Vagina (tissue), 2 donors: ENCODE measurements at regions not wholly inside any gene's neighbourhood (a gene's known extent, or its start where the extent isn't known, plus 50 kb on each side); places are given as distances from the start of the nearest gene placed in this dataset.

Experiments used
- DNase-seq, 2 donors: peaks; one replicate each; pipeline ENCODE4 v3.0.0-alpha.2; 2017; ENCODE audit errors: extremely low spot score in 2 of 2
- H3K27ac ChIP-seq: fragments of 200-600 bp; sonication (generic); one replicate; pipeline ENCODE4 v1.5.1; 2019
- H3K27me3 ChIP-seq: fragments of 200-600 bp; sonication (generic); one replicate; pipeline ENCODE4 v1.5.1; 2019
- H3K36me3 ChIP-seq, 2 donors: fragments of 200-600 bp; sonication (generic); one replicate each; pipeline ENCODE4 v1.5.1; 2017 to 2019
- H3K4me1 ChIP-seq: fragments of 200-600 bp; sonication (generic); one replicate; pipeline ENCODE4 v1.5.1; 2019
- H3K4me3 ChIP-seq, 2 donors: fragments of 200-600 bp; sonication (generic); 1 replicate in 1 of 2; 2 replicates in 1 of 2; pipeline ENCODE4 v1.5.1; 2016 to 2019
- H3K9me3 ChIP-seq: fragments of 200-600 bp; sonication (generic); one replicate; pipeline ENCODE4 v1.5.1; 2019
- POLR2A ChIP-seq, 2 donors: fragments of 450-650 bp; IDR thresholded peaks; one replicate each; pipeline ENCODE4 v1.6.1; 2017; ENCODE audit warnings: antibody characterized with exemption in 2 of 2, mild to moderate bottlenecking in 2 of 2, moderate library complexity in 2 of 2
- POLR2AphosphoS5 ChIP-seq, 2 donors: sonication (generic); formaldehyde crosslinking; IDR thresholded peaks; one replicate each; pipeline ENCODE4 v1.9.0; 2017; ENCODE audit warnings: antibody characterized with exemption in 2 of 2, mild to moderate bottlenecking in 2 of 2, low read depth in 1 of 2; ENCODE audit not compliant: insufficient read depth in 1 of 2
- intact Hi-C: fragments of 100-400 bp; cut with DNase I; formaldehyde crosslinking; loops from one replicate; pipeline ENCODE4 v1.15.1; 2023
- TF ChIP-seq, protein P1 (sequence below), 3 experiments: fragments of 450-650 bp in 2 of 3; fragments of 200-600 bp in 1 of 3; sonication (generic) in 1 of 3; IDR thresholded peaks; one replicate each; pipeline ENCODE4 v1.5.1; 2017 to 2019; ENCODE audit warnings: antibody characterized with exemption in 3 of 3, mild to moderate bottlenecking in 2 of 3, moderate library complexity in 2 of 3

DNA sequence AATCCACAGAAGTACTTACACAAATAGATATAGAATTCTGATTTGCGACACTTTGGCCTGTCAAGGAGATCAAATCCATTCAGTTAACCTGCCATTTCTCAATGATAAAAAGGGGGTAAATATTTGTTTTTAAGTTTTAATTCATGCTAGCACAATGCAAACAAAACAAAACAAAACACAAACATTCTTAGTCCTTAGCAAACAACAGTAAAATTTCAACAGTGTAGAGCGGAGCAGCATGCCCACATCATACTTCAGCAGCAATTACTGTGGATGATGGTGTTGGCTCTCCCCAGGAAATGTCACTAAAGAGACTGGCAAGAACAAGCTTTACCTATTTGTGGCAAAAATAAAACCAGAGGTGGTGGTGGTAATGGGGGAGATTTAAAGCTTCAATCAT lies 625.2 kb upstream of the PCDH20 start:
- intact Hi-C loops = no loop called here

DNA sequence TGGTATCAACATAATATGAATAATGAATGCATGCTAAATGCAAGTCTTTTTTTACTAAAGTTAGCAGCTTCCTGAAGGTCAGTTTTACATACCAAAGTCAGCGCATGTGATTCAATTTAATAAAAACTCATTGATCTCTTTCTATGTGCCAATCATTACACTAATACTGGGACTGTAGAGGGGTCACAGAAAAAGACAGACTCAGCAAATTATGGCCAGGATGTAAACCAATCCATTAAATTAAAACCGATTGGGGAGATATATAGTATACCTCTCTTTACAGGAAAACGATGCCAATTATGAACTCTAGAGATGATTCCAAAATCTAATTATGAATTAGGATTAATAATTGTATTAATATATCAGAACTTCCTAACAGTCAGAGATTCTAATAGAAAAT lies 624.4 kb upstream of the PCDH20 start:
- no peak overlapping the region for H3K27ac ChIP-seq
- H3K4me1 ChIP-seq = no peaks in the 10 kb centered on the region
- no peaks in the 10 kb centered on the region for H3K36me3 ChIP-seq
- no peaks in the 10 kb centered on the region for H3K9me3 ChIP-seq
- no peak overlapping the region for H3K4me3 ChIP-seq
- no peaks in the 10 kb centered on the region for H3K27me3 ChIP-seq
- DNase-seq = no peak
- intact Hi-C loops = no loop called here
- no peak for TF ChIP-seq POLR2A (IDR thresholded peaks at IDR 0.05)
- TF ChIP-seq POLR2AphosphoS5 (IDR thresholded peaks at IDR 0.05; ENCODE audit: insufficient read depth in 1 of 2, low read depth in 1 of 2) = no peak
- TF ChIP-seq, protein P1, sequence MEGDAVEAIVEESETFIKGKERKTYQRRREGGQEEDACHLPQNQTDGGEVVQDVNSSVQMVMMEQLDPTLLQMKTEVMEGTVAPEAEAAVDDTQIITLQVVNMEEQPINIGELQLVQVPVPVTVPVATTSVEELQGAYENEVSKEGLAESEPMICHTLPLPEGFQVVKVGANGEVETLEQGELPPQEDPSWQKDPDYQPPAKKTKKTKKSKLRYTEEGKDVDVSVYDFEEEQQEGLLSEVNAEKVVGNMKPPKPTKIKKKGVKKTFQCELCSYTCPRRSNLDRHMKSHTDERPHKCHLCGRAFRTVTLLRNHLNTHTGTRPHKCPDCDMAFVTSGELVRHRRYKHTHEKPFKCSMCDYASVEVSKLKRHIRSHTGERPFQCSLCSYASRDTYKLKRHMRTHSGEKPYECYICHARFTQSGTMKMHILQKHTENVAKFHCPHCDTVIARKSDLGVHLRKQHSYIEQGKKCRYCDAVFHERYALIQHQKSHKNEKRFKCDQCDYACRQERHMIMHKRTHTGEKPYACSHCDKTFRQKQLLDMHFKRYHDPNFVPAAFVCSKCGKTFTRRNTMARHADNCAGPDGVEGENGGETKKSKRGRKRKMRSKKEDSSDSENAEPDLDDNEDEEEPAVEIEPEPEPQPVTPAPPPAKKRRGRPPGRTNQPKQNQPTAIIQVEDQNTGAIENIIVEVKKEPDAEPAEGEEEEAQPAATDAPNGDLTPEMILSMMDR (IDR thresholded peaks at IDR 0.05) = no peak

More for the DNA sequence above, 625.2 kb upstream of the PCDH20 start:
- H3K27me3 ChIP-seq = no peaks in the 10 kb centered on the region
- no peaks in the 10 kb centered on the region for H3K4me1 ChIP-seq
- DNase-seq = no peak
- H3K27ac ChIP-seq = no peak overlapping the region
- no peak overlapping the region for H3K4me3 ChIP-seq
- no peak for TF ChIP-seq POLR2A (IDR thresholded peaks at IDR 0.05)
- TF ChIP-seq, protein P1 (IDR thresholded peaks at IDR 0.05) = no peak
- TF ChIP-seq POLR2AphosphoS5 (IDR thresholded peaks at IDR 0.05; ENCODE audit: insufficient read depth in 1 of 2, low read depth in 1 of 2) = no peak
- no peaks in the 10 kb centered on the region for H3K36me3 ChIP-seq
- H3K9me3 ChIP-seq = no peaks in the 10 kb centered on the region

DNA sequence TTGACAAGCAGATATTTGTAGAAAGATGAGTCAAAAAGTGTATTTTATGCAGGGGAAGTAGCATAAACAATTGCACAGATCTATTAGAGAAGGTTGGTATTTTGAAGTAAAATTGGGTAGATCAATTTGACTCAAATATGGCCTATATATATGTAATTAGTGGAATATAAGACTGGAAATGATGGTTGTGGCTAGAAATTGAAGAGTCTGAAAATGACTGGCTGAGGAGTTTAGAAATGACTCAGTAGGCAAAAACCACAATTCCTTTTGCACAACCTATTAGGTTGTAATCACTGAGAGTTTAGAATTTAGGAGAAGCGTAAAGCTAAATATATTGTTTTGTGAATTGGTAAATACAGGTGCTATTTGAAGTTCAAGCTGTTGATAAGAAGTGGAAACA lies 622.6 kb upstream of the PCDH20 start:
- TF ChIP-seq POLR2AphosphoS5 (IDR thresholded peaks at IDR 0.05; ENCODE audit: insufficient read depth in 1 of 2, low read depth in 1 of 2) (no peak), POLR2A (IDR thresholded peaks at IDR 0.05) (no peak)
- TF ChIP-seq, protein P1 (IDR thresholded peaks at IDR 0.05) = no peak
- intact Hi-C loops = no loop called here
- Histone ChIP-seq H3K9me3 (no peaks in the 10 kb centered on the region), H3K4me1 (no peaks in the 10 kb centered on the region), H3K27me3 (no peaks in the 10 kb centered on the region), H3K36me3 (no peaks in the 10 kb centered on the region), H3K4me3 (no peak overlapping the region), H3K27ac (no peak overlapping the region)
- no peak for DNase-seq

DNA sequence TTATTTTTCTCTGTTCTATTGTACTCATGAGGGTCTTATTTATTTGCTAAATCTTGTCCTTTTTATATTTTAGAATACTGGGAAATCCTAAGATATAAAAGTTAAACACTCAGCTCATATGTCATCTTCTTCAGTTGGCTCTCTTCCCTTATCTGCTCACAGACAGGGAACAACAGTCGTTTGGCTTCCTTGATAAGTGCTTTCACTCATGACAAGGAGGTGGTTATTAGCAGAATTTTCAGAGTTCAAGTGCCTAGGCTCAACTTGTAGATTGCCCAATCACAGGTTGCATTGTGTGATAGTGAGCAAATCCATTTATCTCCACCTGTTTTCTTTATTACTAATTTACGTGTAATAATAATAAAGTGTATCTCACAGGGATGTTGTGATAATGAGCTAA lies 620.3 kb upstream of the PCDH20 start:
- intact Hi-C loops = no loop called here
- H3K36me3 ChIP-seq = no peaks in the 10 kb centered on the region
- no peaks in the 10 kb centered on the region for H3K9me3 ChIP-seq
- no peak overlapping the region for H3K27ac ChIP-seq
- TF ChIP-seq POLR2A (IDR thresholded peaks at IDR 0.05) (no peak), POLR2AphosphoS5 (IDR thresholded peaks at IDR 0.05; ENCODE audit: insufficient read depth in 1 of 2, low read depth in 1 of 2) (no peak)
- TF ChIP-seq, protein P1 (IDR thresholded peaks at IDR 0.05) = no peak
- no peaks in the 10 kb centered on the region for H3K27me3 ChIP-seq
- H3K4me1 ChIP-seq = no peaks in the 10 kb centered on the region
- DNase-seq = no peak
- H3K4me3 ChIP-seq = no peak overlapping the region

DNA sequence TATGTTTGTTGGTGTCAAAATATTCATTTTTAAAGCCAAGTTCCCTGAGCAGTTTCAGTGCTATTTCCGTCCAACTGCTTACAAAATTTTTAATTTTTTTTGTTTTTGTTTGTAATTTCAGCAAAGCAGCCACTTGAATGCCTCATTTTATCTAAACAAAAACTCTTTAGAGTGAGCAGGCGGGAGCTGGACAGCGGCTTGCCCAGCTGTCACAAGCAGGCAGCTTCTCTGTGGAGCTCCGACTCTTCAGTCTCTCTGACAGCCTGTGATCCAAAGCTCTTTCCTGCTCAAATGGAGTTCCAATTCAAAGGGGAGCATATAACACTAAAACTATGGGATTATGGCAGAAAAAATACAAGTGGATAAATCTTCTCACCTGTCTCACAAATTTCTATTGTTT lies 618.3 kb upstream of the PCDH20 start:
- Histone ChIP-seq H3K9me3 (no peaks in the 10 kb centered on the region), H3K27ac (no peak overlapping the region), H3K4me1 (no peaks in the 10 kb centered on the region), H3K27me3 (no peaks in the 10 kb centered on the region), H3K36me3 (no peaks in the 10 kb centered on the region), H3K4me3 (no peak overlapping the region)
- TF ChIP-seq POLR2AphosphoS5 (IDR thresholded peaks at IDR 0.05; ENCODE audit: insufficient read depth in 1 of 2, low read depth in 1 of 2) (no peak), POLR2A (IDR thresholded peaks at IDR 0.05) (no peak)
- no peak for DNase-seq
- intact Hi-C loops = no loop called here

DNA sequence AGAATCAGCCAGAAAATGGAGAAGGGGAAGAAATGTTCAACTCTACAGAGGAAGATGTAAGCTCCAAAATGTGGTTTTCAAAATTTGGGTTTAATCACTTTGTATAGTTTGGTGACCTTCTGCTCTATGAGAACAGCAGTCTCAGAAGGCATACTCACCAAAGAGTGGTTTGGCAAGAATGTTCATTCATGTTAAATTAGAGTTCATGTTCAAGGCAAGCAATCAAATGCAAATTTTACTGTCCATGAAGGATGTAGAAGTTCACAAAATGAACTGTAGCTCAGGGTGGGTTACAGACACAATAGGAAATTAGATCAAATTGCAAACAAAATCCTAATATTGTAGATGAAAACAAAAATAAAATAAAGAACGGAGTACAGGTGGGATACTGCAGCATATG lies 606.7 kb upstream of the PCDH20 start:
- no peaks in the 10 kb centered on the region for H3K4me1 ChIP-seq
- H3K27ac ChIP-seq = no peak overlapping the region
- intact Hi-C loops = no loop called here
- H3K9me3 ChIP-seq = no peaks in the 10 kb centered on the region
- DNase-seq = no peak
- H3K36me3 ChIP-seq = no peaks in the 10 kb centered on the region
- TF ChIP-seq, protein P1 (IDR thresholded peaks at IDR 0.05) = no peak
- TF ChIP-seq POLR2A (IDR thresholded peaks at IDR 0.05) = no peak
- TF ChIP-seq POLR2AphosphoS5 (IDR thresholded peaks at IDR 0.05; ENCODE audit: insufficient read depth in 1 of 2, low read depth in 1 of 2) = no peak
- H3K4me3 ChIP-seq = no peak overlapping the region
- no peaks in the 10 kb centered on the region for H3K27me3 ChIP-seq
